Panc1 (cell line): ENCODE measurements at regions not wholly inside any gene's neighbourhood (a gene's known extent, or its start where the extent isn't known, plus 50 kb on each side); places are given as distances from the start of the nearest gene placed in this dataset.

Experiments
- ATAC-seq: fragments of 200-7000 bp; cut with Tn5 transposase; 2 replicates; pipeline ENCODE4 v1.9.1; 2020; ENCODE audit warnings: mild to moderate bottlenecking, moderate library complexity
- BruUV-seq: library from RNA; stranded (reverse); fragments of 400-500 nt; replicated peaks from 2 replicates; lab custom pipeline; 2021; lab: Mats Ljungman, UMichigan
- CTCF ChIA-PET: fragments of 300-600 bp; sonication (Branson Sonifier 250); formaldehyde crosslinking; loops from one replicate; lab custom pipeline; 2022; ENCODE audit warnings: antibody characterized with exemption; lab: Charles Lee
- POLR2A ChIA-PET: fragments of 300-600 bp; sonication (Branson Sonifier 250); formaldehyde crosslinking; loops from one replicate; lab custom pipeline; 2022; ENCODE audit warnings: antibody characterized with exemption; lab: Charles Lee
- DNase-seq: peaks from one replicate; pipeline ENCODE4 v3.0.0-alpha.2; 2010; ENCODE audit warnings: low read depth, low spot score
- H3K27ac ChIP-seq: 2 replicates; pipeline ENCODE4 v1.5.1; 2011; ENCODE audit warnings: mild to moderate bottlenecking, low read length, inconsistent platforms
- H3K27me3 ChIP-seq: fragments of 200-500 bp; sonication (Bioruptor generic); 2 replicates; pipeline ENCODE4 v1.6.0; 2014; ENCODE audit warnings: low read length, inconsistent platforms; ENCODE audit not compliant: control insufficient read depth, insufficient read depth
- H3K36me3 ChIP-seq: fragments of 200-500 bp; sonication (Bioruptor generic); 2 replicates; pipeline ENCODE4 v1.5.1; 2014; ENCODE audit warnings: inconsistent platforms, mild to moderate bottlenecking, low read length, moderate library complexity; ENCODE audit not compliant: control insufficient read depth, insufficient read depth
- H3K4me1 ChIP-seq: 2 replicates; pipeline ENCODE4 v1.5.1; 2011; ENCODE audit warnings: inconsistent platforms, mild to moderate bottlenecking, low read length, moderate library complexity; ENCODE audit not compliant: control insufficient read depth, insufficient read depth
- H3K4me3 ChIP-seq, 2 experiments: 2 replicates each; pipeline ENCODE4 v1.5.1; 2011 to 2012; ENCODE audit warnings: low read depth in 2 of 2, low read length in 2 of 2, mild to moderate bottlenecking in 2 of 2, inconsistent platforms in 1 of 2, moderate library complexity in 1 of 2
- H3K9me3 ChIP-seq: fragments of 200-500 bp; sonication (Bioruptor generic); 2 replicates; pipeline ENCODE4 v1.5.1; 2014; ENCODE audit warnings: low read depth, mild to moderate bottlenecking, inconsistent platforms, low read length, moderate library complexity; ENCODE audit not compliant: control insufficient read depth, insufficient read depth
- CTCF ChIP-seq: fragments of 450-650 bp; IDR thresholded peaks from 2 replicates; pipeline ENCODE4 v1.5.1; 2017; ENCODE audit warnings: mild to moderate bottlenecking
- POLR2AphosphoS5 ChIP-seq: IDR thresholded peaks from 2 replicates; pipeline ENCODE4 v1.6.1; 2012; ENCODE audit warnings: mild to moderate bottlenecking, low read depth, low read length, moderate library complexity
- SIN3A ChIP-seq: IDR thresholded peaks from 2 replicates; pipeline ENCODE4 v1.6.1; 2012; ENCODE audit warnings: low read depth, mild to moderate bottlenecking, low read length, moderate library complexity, borderline replicate concordance; ENCODE audit not compliant: insufficient read depth
- TCF7L2 ChIP-seq: IDR thresholded peaks from 2 replicates; pipeline ENCODE4 v1.6.1; 2011; ENCODE audit warnings: mild to moderate bottlenecking, low read depth, low read length, inconsistent platforms
- in situ Hi-C: cut with HindIII; loops from 2 replicates; pipeline ENCODE4 v1.10.0; 2016; ENCODE audit warnings: low sequenced_read_pairs, low pct_unique_long_range_greater_than_20kb
- intact Hi-C: fragments of 100-400 bp; cut with micrococcal nuclease; formaldehyde crosslinking; loops from one replicate; pipeline ENCODE4 v1.10.0; 2022; ENCODE audit not compliant: unreplicated experiment
- TF ChIP-seq, protein P1 (sequence below), 2 experiments: IDR thresholded peaks; 2 replicates each; pipeline ENCODE4 v1.6.1; 2011 to 2012; ENCODE audit warnings: low read depth in 2 of 2, control low read depth in 1 of 2, low read length in 1 of 2, mild to moderate bottlenecking in 1 of 2, moderate library complexity in 1 of 2; ENCODE audit not compliant: insufficient read depth in 1 of 2

DNA sequence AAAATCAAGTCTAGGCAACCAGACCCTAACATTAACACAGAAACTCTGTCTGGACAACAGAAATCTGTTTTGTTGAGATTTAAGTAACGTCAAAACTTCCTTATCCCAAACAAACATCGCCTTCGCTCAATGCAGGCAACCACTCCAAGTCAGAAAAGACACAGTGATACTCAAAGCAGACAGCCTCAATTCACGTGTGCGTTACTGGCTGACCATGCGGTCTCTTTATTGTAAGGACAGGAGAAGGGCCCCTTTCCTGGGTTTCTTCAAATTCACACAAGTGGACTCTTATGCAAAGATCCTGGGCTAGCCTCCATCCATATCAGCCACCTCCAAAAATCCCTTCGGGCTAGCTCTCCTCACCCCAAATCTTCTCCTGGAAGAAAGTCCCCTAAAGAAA, 467.7 kb downstream of the SOX9 start:
- no peak for ATAC-seq
- intact Hi-C loops: no loop called here
- no peak for DNase-seq
- no peak for TF ChIP-seq POLR2AphosphoS5
- TF ChIP-seq SIN3A: no peak
- TF ChIP-seq TCF7L2: peak; percentile 60; the same call in 1 of the 2 replicates
- TF ChIP-seq, protein P1, sequence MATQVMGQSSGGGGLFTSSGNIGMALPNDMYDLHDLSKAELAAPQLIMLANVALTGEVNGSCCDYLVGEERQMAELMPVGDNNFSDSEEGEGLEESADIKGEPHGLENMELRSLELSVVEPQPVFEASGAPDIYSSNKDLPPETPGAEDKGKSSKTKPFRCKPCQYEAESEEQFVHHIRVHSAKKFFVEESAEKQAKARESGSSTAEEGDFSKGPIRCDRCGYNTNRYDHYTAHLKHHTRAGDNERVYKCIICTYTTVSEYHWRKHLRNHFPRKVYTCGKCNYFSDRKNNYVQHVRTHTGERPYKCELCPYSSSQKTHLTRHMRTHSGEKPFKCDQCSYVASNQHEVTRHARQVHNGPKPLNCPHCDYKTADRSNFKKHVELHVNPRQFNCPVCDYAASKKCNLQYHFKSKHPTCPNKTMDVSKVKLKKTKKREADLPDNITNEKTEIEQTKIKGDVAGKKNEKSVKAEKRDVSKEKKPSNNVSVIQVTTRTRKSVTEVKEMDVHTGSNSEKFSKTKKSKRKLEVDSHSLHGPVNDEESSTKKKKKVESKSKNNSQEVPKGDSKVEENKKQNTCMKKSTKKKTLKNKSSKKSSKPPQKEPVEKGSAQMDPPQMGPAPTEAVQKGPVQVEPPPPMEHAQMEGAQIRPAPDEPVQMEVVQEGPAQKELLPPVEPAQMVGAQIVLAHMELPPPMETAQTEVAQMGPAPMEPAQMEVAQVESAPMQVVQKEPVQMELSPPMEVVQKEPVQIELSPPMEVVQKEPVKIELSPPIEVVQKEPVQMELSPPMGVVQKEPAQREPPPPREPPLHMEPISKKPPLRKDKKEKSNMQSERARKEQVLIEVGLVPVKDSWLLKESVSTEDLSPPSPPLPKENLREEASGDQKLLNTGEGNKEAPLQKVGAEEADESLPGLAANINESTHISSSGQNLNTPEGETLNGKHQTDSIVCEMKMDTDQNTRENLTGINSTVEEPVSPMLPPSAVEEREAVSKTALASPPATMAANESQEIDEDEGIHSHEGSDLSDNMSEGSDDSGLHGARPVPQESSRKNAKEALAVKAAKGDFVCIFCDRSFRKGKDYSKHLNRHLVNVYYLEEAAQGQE (IDR thresholded peaks at IDR 0.05; ENCODE audit: insufficient read depth in 1 of 2, low read depth in 2 of 2, low read length in 1 of 2): no peak
- TF ChIP-seq CTCF: no peak
- Histone ChIP-seq H3K27ac (peak overlapping the region; percentile 96), H3K36me3 (peaks cover 7% of the 10 kb centered on the region; the same call in 1 of the 2 replicates), H3K9me3 (no peaks in the 10 kb centered on the region), H3K4me3 (peak overlapping the region; percentile 89 to 94), H3K27me3 (no peaks in the 10 kb centered on the region), H3K4me1 (peaks cover 32% of the 10 kb centered on the region)
- in situ Hi-C loops: no loop called here
- ChIA-PET CTCF (interaction anchor here (0.5 to 2.9 kb wide), 5 partner anchors 9 to 643 kb away, joined by 3 to 14 read pairs (median 4); no protein-coding TSS in a partner anchor), POLR2A (interaction anchor here (1.3 kb wide), 1 partner anchor 57 kb away, joined by 9 read pairs; no protein-coding TSS in a partner anchor)
- BruUV-seq: no TSS peak

- peaks cover 7% of the 10 kb centered on the region; the same call in 1 of the 2 replicates for H3K36me3 ChIP-seq
- BruUV-seq: no TSS peak
- TF ChIP-seq SIN3A (peak; percentile 46; the same call in 1 of the 2 replicates), TCF7L2 (0 out of 2 replicates have a peak, but pooled peaks have one; percentile 26), CTCF (no peak), POLR2AphosphoS5 (0 out of 2 replicates have a peak, but pooled peaks have one; percentile 9)
- TF ChIP-seq, protein P1 (IDR thresholded peaks at IDR 0.05; ENCODE audit: insufficient read depth in 1 of 2, low read depth in 2 of 2, low read length in 1 of 2): no peak
- peak overlapping the region; percentile 96 for H3K27ac ChIP-seq
- CTCF ChIA-PET: interaction anchor here (0.7 to 2.9 kb wide), 4 partner anchors 9 to 133 kb away, joined by 3 to 14 read pairs (median 4); no protein-coding TSS in a partner anchor
- DNase-seq: peak; percentile 69
- peaks cover 32% of the 10 kb centered on the region for H3K4me1 ChIP-seq
- intact Hi-C loops (no loop called here), in situ Hi-C loops (no loop called here)
- peak overlapping the region; percentile 89 to 94 for H3K4me3 ChIP-seq
- ATAC-seq: peak; percentile 42
- POLR2A ChIA-PET: interaction anchor here (1.3 kb wide), 1 partner anchor 57 kb away, joined by 9 read pairs; no protein-coding TSS in a partner anchor
- H3K27me3 ChIP-seq: no peaks in the 10 kb centered on the region
- H3K9me3 ChIP-seq: no peaks in the 10 kb centered on the region
Measured at GRCh38 chr17:72588961-72589360, 468.1 kb downstream of the SOX9 start.
